Keratinocyte (primary cell): ENCODE measurements at regions not wholly inside any gene's neighbourhood (a gene's known extent, or its start where the extent isn't known, plus 50 kb on each side); places are given as distances from the start of the nearest gene placed in this dataset.

Experiments used
- EZH2 ChIP-seq: IDR thresholded peaks from one replicate; pipeline ENCODE4 v1.6.1; 2012; ENCODE audit warnings: inconsistent platforms, mild to moderate bottlenecking, low read length, moderate library complexity
- TF ChIP-seq, protein P1 (sequence below), 3 experiments: IDR thresholded peaks in 1 of 3; conservative IDR thresholded peaks in 1 of 3; optimal IDR thresholded peaks in 1 of 3; 2 replicates in 2 of 3; 3 replicates in 1 of 3; pipeline versions ENCODE3 to v1.5.1; 2011; ENCODE audit warnings: low read length in 3 of 3, mild to moderate bottlenecking in 3 of 3, moderate library complexity in 2 of 3, control low read depth in 1 of 3, inconsistent platforms in 1 of 3; ENCODE audit not compliant: insufficient read depth in 2 of 3; ENCODE audit errors: extremely low read depth in 1 of 3

DNA sequence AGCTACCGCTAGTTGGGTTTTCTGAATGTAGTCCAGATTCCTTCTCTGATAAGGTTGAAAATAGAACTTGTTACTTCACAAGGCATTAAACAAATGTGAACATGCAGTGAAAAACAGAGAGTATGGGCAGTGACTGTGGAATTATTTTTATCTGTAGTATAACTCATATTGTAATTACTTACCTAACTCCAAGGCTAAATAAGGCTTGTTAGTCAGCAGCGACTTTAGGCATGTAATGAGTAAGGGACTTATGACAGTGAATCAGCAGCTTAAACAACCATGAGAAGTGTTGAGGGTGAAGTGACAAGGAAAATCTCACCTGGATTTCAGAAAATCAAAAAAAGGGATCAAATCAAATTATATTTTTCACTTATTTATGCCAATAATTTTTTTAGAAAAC, 1719.5 kb upstream of the MIR17HG start:
- TF ChIP-seq, protein P1, sequence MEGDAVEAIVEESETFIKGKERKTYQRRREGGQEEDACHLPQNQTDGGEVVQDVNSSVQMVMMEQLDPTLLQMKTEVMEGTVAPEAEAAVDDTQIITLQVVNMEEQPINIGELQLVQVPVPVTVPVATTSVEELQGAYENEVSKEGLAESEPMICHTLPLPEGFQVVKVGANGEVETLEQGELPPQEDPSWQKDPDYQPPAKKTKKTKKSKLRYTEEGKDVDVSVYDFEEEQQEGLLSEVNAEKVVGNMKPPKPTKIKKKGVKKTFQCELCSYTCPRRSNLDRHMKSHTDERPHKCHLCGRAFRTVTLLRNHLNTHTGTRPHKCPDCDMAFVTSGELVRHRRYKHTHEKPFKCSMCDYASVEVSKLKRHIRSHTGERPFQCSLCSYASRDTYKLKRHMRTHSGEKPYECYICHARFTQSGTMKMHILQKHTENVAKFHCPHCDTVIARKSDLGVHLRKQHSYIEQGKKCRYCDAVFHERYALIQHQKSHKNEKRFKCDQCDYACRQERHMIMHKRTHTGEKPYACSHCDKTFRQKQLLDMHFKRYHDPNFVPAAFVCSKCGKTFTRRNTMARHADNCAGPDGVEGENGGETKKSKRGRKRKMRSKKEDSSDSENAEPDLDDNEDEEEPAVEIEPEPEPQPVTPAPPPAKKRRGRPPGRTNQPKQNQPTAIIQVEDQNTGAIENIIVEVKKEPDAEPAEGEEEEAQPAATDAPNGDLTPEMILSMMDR (optimal IDR thresholded peaks at IDR 0.05 in 1 of 3, IDR thresholded peaks at IDR 0.05 in 1 of 3, conservative IDR thresholded peaks at IDR 0.05 in 1 of 3; ENCODE audit: extremely low read depth in 1 of 3, insufficient read depth in 2 of 3, low read length in 3 of 3), result no peak
- TF ChIP-seq EZH2, result no peak
